Endothelial cell of umbilical vein (primary cell): ENCODE measurements at regions not wholly inside any gene's neighbourhood (a gene's known extent, or its start where the extent isn't known, plus 50 kb on each side); places are given as distances from the start of the nearest gene placed in this dataset.

Experiments used
- BruUV-seq: library from RNA; stranded (reverse); fragments of 400-500 nt; replicated peaks from 2 replicates; lab custom pipeline; 2021; lab: Mats Ljungman, UMichigan
- CTCF ChIA-PET: fragments of 300-600, 350-600 bp; sonication (Branson Sonifier 250); formaldehyde crosslinking; loops from one replicate; lab custom pipeline; 2021; ENCODE audit warnings: antibody characterized with exemption, inconsistent platforms; lab: Charles Lee
- POLR2A ChIA-PET: fragments of 300-600, 350-600 bp; sonication (Branson Sonifier 250); formaldehyde crosslinking; loops from one replicate; lab custom pipeline; 2021; ENCODE audit warnings: antibody characterized with exemption, inconsistent platforms; lab: Charles Lee
- DNase-seq: peaks from one replicate; pipeline ENCODE4 v3.0.0-alpha.2; 2011; ENCODE audit warnings: low read depth, low spot score
- FAIRE-seq: peaks from 2 replicates; lab custom pipeline; 2011; peaks lifted over from hg19 to GRCh38; lab: Jason Lieb, UNC
- H2AFZ ChIP-seq: 2 replicates; pipeline ENCODE4 v1.6.0; 2012; ENCODE audit warnings: low read depth, low read length, control low read depth, inconsistent platforms
- H3K27ac ChIP-seq: 2 replicates; pipeline ENCODE4 v1.5.1; 2011; ENCODE audit warnings: low read depth, mild to moderate bottlenecking, control low read depth, low read length, moderate library complexity; ENCODE audit not compliant: insufficient read depth
- H3K27me3 ChIP-seq, 2 experiments: 2 replicates each; pipeline versions ENCODE4 v1.6.0 to v1.6.1; 2011; ENCODE audit warnings: low read length in 2 of 2, mixed read lengths in 1 of 2; ENCODE audit not compliant: control insufficient read depth in 2 of 2, insufficient read depth in 2 of 2
- H3K36me3 ChIP-seq, 2 experiments: 2 replicates in 1 of 2; 3 replicates in 1 of 2; pipeline ENCODE4 v1.5.1; 2011; ENCODE audit warnings: low read length in 2 of 2, mild to moderate bottlenecking in 1 of 2, moderate library complexity in 1 of 2; ENCODE audit not compliant: control insufficient read depth in 2 of 2, insufficient read depth in 2 of 2; ENCODE audit errors: extremely low read depth in 1 of 2
- H3K4me1 ChIP-seq: 3 replicates; pipeline ENCODE4 v1.5.1; 2011; ENCODE audit warnings: mild to moderate bottlenecking, low read length; ENCODE audit not compliant: control insufficient read depth, insufficient read depth; ENCODE audit errors: extremely low read depth
- H3K4me2 ChIP-seq: 2 replicates; pipeline ENCODE4 v1.6.1; 2011; ENCODE audit warnings: low read length, control low read depth, mixed read lengths; ENCODE audit not compliant: insufficient read depth
- H3K4me3 ChIP-seq, 3 experiments: fragments of 200-600 bp in 1 of 3; sonication (generic), shearing (Covaris generic) in 1 of 3; replicated peaks in 1 of 3; 2 replicates each; pipeline ENCODE4 v1.5.1; 2011 to 2016; ENCODE audit warnings: control low read depth in 3 of 3, low read length in 3 of 3, mild to moderate bottlenecking in 2 of 3, inconsistent platforms in 1 of 3, low read depth in 1 of 3, moderate library complexity in 1 of 3; ENCODE audit not compliant: insufficient read depth in 1 of 3
- H3K79me2 ChIP-seq: 2 replicates; pipeline ENCODE4 v1.6.0; 2012; ENCODE audit warnings: low read length, inconsistent platforms; ENCODE audit not compliant: control insufficient read depth, insufficient read depth
- H3K9ac ChIP-seq: replicated peaks from 2 replicates; pipeline ENCODE3; 2011; ENCODE audit warnings: low read length, control low read depth; ENCODE audit not compliant: insufficient read depth; ENCODE audit errors: extremely low read depth
- H3K9me1 ChIP-seq: replicated peaks from 3 replicates; pipeline ENCODE4 v1.6.0; 2011; ENCODE audit warnings: mild to moderate bottlenecking, low read length; ENCODE audit not compliant: control insufficient read depth, insufficient read depth; ENCODE audit errors: extremely low read depth
- H3K9me3 ChIP-seq: replicated peaks from 2 replicates; pipeline ENCODE4 v1.5.1; 2012; ENCODE audit warnings: low read length, inconsistent platforms; ENCODE audit not compliant: control insufficient read depth, insufficient read depth
- H4K20me1 ChIP-seq: replicated peaks from 2 replicates; pipeline ENCODE3; 2011; ENCODE audit warnings: mild to moderate bottlenecking, low read length; ENCODE audit not compliant: control insufficient read depth, insufficient read depth; ENCODE audit errors: extremely low read depth
- EZH2 ChIP-seq: IDR thresholded peaks from 2 replicates; pipeline ENCODE4 v1.6.1; 2012; ENCODE audit warnings: borderline replicate concordance, low read depth, mild to moderate bottlenecking, moderate library complexity, low read length, inconsistent platforms; ENCODE audit not compliant: severe bottlenecking
- FOS ChIP-seq: IDR thresholded peaks from 2 replicates; pipeline ENCODE4 v1.6.1; 2011; ENCODE audit warnings: mild to moderate bottlenecking, low read length, moderate library complexity, borderline replicate concordance; ENCODE audit not compliant: insufficient read depth
- GATA2 ChIP-seq: IDR thresholded peaks from 2 replicates; pipeline ENCODE4 v1.7.0; 2011; ENCODE audit warnings: low read depth, mild to moderate bottlenecking, moderate library complexity, mixed read lengths, low read length; ENCODE audit not compliant: insufficient read length, insufficient read depth
- JUN ChIP-seq: IDR thresholded peaks from 2 replicates; pipeline ENCODE4 v1.6.1; 2011; ENCODE audit warnings: borderline replicate concordance, low read depth; ENCODE audit not compliant: insufficient read length, insufficient read depth
- MYC ChIP-seq: IDR thresholded peaks from one replicate; pipeline ENCODE4 v1.6.1; 2011; ENCODE audit warnings: mild to moderate bottlenecking, low read depth, low read length
- POLR2A ChIP-seq: IDR thresholded peaks from 2 replicates; pipeline ENCODE4 v1.6.1; 2012; ENCODE audit warnings: low read depth, mild to moderate bottlenecking, control low read depth, low read length
- POLR2AphosphoS5 ChIP-seq: IDR thresholded peaks from 2 replicates; pipeline ENCODE4 v1.6.1; 2012; ENCODE audit warnings: low read depth, mild to moderate bottlenecking, control low read depth, low read length, moderate library complexity; ENCODE audit not compliant: insufficient read depth
- dilution Hi-C: fragments of 300-500 bp; cut with MboI; formaldehyde crosslinking; loops from one replicate; pipeline ENCODE4 v1.15.0; 2019; ENCODE audit warnings: low sequenced_read_pairs; ENCODE audit not compliant: extremely low pct_ligation_motif_present
- intact Hi-C: fragments of 100-400 bp; cut with micrococcal nuclease; formaldehyde crosslinking; loops from one replicate; pipeline ENCODE4 v1.10.0; 2022
- TF ChIP-seq, protein P1 (sequence below): IDR thresholded peaks from 2 replicates; pipeline ENCODE4 v1.6.1; 2011; ENCODE audit not compliant: insufficient read depth, insufficient read length
- TF ChIP-seq, protein P2 (sequence below), 2 donors: IDR thresholded peaks; 1 replicate in 1 of 2; 2 replicates in 1 of 2; pipeline ENCODE4 v1.5.1; 2011; ENCODE audit warnings: low read length in 2 of 2, mild to moderate bottlenecking in 2 of 2, moderate library complexity in 2 of 2, control low read depth in 1 of 2, inconsistent platforms in 1 of 2, low read depth in 1 of 2; ENCODE audit not compliant: insufficient read depth in 1 of 2; ENCODE audit errors: extremely low read depth in 1 of 2

DNA sequence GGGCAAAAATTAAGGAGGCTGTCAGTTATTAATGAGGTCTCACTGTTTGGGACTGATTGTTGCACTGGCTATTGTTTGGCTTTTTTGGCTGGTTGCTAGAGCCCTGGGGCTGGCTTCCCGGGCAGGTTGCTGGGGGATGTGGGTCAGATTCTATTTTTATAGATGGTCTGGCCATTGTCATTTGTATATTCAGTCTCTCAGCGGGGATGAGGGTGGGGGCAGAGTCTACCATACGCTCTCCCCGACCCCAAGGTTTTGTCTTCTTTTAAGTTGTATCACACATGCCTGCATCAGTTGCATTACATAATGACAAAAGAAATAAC is 84.3 kb upstream of the GRB10 start:
- FAIRE-seq (no peak), DNase-seq (no peak)
- no peak overlapping the region for H3K4me3 ChIP-seq
- H3K4me1 ChIP-seq, result peaks cover 3% of the 10 kb centered on the region
- H4K20me1 ChIP-seq, result no peaks in the 10 kb centered on the region
- H3K9me1 ChIP-seq, result no peaks in the 10 kb centered on the region
- TF ChIP-seq, protein P1, sequence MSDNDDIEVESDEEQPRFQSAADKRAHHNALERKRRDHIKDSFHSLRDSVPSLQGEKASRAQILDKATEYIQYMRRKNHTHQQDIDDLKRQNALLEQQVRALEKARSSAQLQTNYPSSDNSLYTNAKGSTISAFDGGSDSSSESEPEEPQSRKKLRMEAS, result no peak
- no peak for TF ChIP-seq GATA2
- TF ChIP-seq POLR2AphosphoS5, result no peak
- TF ChIP-seq MYC, result no peak
- no peak for TF ChIP-seq JUN
- no peak for TF ChIP-seq EZH2
- no peak for TF ChIP-seq FOS
- no peak for TF ChIP-seq POLR2A
- TF ChIP-seq, protein P2, sequence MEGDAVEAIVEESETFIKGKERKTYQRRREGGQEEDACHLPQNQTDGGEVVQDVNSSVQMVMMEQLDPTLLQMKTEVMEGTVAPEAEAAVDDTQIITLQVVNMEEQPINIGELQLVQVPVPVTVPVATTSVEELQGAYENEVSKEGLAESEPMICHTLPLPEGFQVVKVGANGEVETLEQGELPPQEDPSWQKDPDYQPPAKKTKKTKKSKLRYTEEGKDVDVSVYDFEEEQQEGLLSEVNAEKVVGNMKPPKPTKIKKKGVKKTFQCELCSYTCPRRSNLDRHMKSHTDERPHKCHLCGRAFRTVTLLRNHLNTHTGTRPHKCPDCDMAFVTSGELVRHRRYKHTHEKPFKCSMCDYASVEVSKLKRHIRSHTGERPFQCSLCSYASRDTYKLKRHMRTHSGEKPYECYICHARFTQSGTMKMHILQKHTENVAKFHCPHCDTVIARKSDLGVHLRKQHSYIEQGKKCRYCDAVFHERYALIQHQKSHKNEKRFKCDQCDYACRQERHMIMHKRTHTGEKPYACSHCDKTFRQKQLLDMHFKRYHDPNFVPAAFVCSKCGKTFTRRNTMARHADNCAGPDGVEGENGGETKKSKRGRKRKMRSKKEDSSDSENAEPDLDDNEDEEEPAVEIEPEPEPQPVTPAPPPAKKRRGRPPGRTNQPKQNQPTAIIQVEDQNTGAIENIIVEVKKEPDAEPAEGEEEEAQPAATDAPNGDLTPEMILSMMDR (IDR thresholded peaks at IDR 0.05; ENCODE audit: extremely low read depth in 1 of 2, insufficient read depth in 1 of 2, low read depth in 1 of 2, low read length in 2 of 2), result no peak
- intact Hi-C loops (no loop called here), dilution Hi-C loops (no loop called here)
- no peak overlapping the region for H2AFZ ChIP-seq
- no peaks in the 10 kb centered on the region for H3K9me3 ChIP-seq
- no peak overlapping the region for H3K9ac ChIP-seq
- H3K4me2 ChIP-seq, result no peak overlapping the region
- H3K79me2 ChIP-seq, result no peaks in the 10 kb centered on the region
- H3K27ac ChIP-seq, result no peak overlapping the region
- H3K27me3 ChIP-seq, result no peaks in the 10 kb centered on the region
- no TSS peak for BruUV-seq
- ChIA-PET CTCF (no interaction called here), POLR2A (no interaction called here)
- H3K36me3 ChIP-seq, result no peaks in the 10 kb centered on the region
